ENCODE measurements at regions not wholly inside any gene's neighbourhood (a gene's known extent, or its start where the extent isn't known, plus 50 kb on each side); places are given as distances from the start of the nearest gene placed in this dataset.

DNA sequence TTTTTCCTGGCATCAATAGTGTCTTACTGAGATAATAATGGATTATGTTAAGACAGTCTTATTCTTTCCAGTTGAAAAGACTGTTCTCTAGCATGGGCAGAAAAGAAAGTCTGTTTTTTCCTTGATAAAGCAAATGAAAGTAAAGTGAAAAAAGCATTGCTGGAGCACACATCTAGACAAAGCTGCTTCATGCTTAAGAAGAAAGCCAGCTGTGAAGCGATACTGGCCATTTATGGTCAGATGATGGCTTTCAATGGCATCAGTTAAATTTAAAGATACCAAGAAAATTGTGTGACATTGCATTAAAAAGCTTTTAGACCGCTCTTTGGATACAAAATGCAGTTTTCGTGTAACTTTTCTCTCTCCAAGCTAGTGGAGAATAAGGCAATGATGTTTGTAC lies 242.1 kb upstream of the TRAM1L1 start:
- no peak overlapping the region for H3K14ac ChIP-seq (ENCODE audit: insufficient read depth, low read length)
- H4K20me1 ChIP-seq (ENCODE audit: control insufficient read depth, insufficient read depth, insufficient read length), result no peaks in the 10 kb centered on the region
- H3K79me2 ChIP-seq (ENCODE audit: insufficient read depth, low read length), result no peaks in the 10 kb centered on the region
- no peak overlapping the region for H2AFZ ChIP-seq (ENCODE audit: low read length)
- no peaks in the 10 kb centered on the region for H3K9me3 ChIP-seq (ENCODE audit: control insufficient read depth, low read depth, low read length)
- H3K23me2 ChIP-seq (ENCODE audit: insufficient read length, low read depth, low read length, poor library complexity, severe bottlenecking), result no peaks in the 10 kb centered on the region
- peaks cover 0 to 2% (median 0%) of the 10 kb centered on the region in 3 experiments; a peak in 3 of 7 replicates for H3K36me3 Mint-ChIP-seq (ENCODE audit: insufficient read depth in 1 of 3, low read depth in 3 of 3)
- TF ChIP-seq, protein P1, sequence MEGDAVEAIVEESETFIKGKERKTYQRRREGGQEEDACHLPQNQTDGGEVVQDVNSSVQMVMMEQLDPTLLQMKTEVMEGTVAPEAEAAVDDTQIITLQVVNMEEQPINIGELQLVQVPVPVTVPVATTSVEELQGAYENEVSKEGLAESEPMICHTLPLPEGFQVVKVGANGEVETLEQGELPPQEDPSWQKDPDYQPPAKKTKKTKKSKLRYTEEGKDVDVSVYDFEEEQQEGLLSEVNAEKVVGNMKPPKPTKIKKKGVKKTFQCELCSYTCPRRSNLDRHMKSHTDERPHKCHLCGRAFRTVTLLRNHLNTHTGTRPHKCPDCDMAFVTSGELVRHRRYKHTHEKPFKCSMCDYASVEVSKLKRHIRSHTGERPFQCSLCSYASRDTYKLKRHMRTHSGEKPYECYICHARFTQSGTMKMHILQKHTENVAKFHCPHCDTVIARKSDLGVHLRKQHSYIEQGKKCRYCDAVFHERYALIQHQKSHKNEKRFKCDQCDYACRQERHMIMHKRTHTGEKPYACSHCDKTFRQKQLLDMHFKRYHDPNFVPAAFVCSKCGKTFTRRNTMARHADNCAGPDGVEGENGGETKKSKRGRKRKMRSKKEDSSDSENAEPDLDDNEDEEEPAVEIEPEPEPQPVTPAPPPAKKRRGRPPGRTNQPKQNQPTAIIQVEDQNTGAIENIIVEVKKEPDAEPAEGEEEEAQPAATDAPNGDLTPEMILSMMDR (conservative IDR thresholded peaks at IDR 0.05), result no peak
- no peak overlapping the region for H2BK5ac ChIP-seq (ENCODE audit: insufficient read length, low read length)
- H4K91ac ChIP-seq (ENCODE audit: insufficient read length, low read depth, low read length), result no peak overlapping the region
- no peak overlapping the region for H3K23ac ChIP-seq (ENCODE audit: insufficient read length, low read depth, low read length)
- WGBS (ENCODE audit: extremely low coverage, insufficient read length, low lambda C conversion rate), result no CpG with 5 or more reads among the region's 3 CpGs
- H4K8ac ChIP-seq (replicated peaks; ENCODE audit: insufficient read length, low read depth, low read length), result no peak overlapping the region
- no peaks in the 10 kb centered on the region for H3K27me3 ChIP-seq (ENCODE audit: insufficient read depth, low read length)
- no peak overlapping the region for H2BK120ac ChIP-seq (ENCODE audit: low read depth, low read length, poor library complexity, severe bottlenecking)
- no peak overlapping the region for H3K4ac ChIP-seq (ENCODE audit: low read depth, low read length)
- no peak overlapping the region for H3T11ph ChIP-seq (ENCODE audit: low read length)
- H3K27ac ChIP-seq (ENCODE audit: insufficient read length, low read depth, low read length), result no peak overlapping the region
- H3K4me2 ChIP-seq (ENCODE audit: insufficient read depth, insufficient read length, low read length), result no peak overlapping the region
- no peak overlapping the region for H3K18ac ChIP-seq (ENCODE audit: insufficient read length, low read depth, low read length)
- H3K79me1 ChIP-seq (ENCODE audit: insufficient read depth, low read depth, low read length, poor library complexity, severe bottlenecking), result no peaks in the 10 kb centered on the region
- H2BK20ac ChIP-seq (ENCODE audit: low read depth, low read length, poor library complexity, severe bottlenecking), result no peak overlapping the region
- H3K9ac ChIP-seq (ENCODE audit: extremely low read depth, insufficient read length, low read length), result no peak overlapping the region
- H3K9me3 Mint-ChIP-seq, result peaks cover 0 to 6% of the 10 kb centered on the region in 2 experiments; a peak in 2 of 5 replicates
- no peak overlapping the region for H3K56ac ChIP-seq (ENCODE audit: insufficient read length, low read depth, low read length)
- no peak overlapping the region for H3K27ac Mint-ChIP-seq
- no peak for DNase-seq
- no peaks in the 10 kb centered on the region for H3K27me3 Mint-ChIP-seq (ENCODE audit: low read depth)
- no peak overlapping the region for H3K4me3 Mint-ChIP-seq
- no peaks in the 10 kb centered on the region for H3K4me1 ChIP-seq (ENCODE audit: insufficient read depth, low read length)
- no peak overlapping the region for H2BK15ac ChIP-seq (ENCODE audit: low read depth, low read length)
- no peak overlapping the region for H2AK5ac ChIP-seq (ENCODE audit: insufficient read length, low read length)
- no peak overlapping the region for H4K5ac ChIP-seq (ENCODE audit: insufficient read length, low read depth, low read length)
- no peak overlapping the region for H2BK12ac ChIP-seq (ENCODE audit: insufficient read length, low read depth, low read length)
- H3K4me1 Mint-ChIP-seq, result no peaks in the 10 kb centered on the region

Data from H9 (cell line).